Transverse colon (tissue), 4 donors: ENCODE measurements at regions not wholly inside any gene's neighbourhood (a gene's known extent, or its start where the extent isn't known, plus 50 kb on each side); places are given as distances from the start of the nearest gene placed in this dataset.

Source experiments
- CTCF ChIP-seq, 5 experiments: fragments of 200-600 bp in 3 of 5; fragments of 450-650 bp in 2 of 5; sonication (generic) in 3 of 5; IDR thresholded peaks; 1 replicate in 2 of 5; 2 replicates in 3 of 5; pipeline ENCODE4 v1.5.1; 2016 to 2017; ENCODE audit warnings: antibody characterized with exemption in 5 of 5, inconsistent platforms in 3 of 5, mild to moderate bottlenecking in 2 of 5, moderate library complexity in 1 of 5
- POLR2A ChIP-seq: fragments of 450-650 bp; IDR thresholded peaks from one replicate; pipeline ENCODE4 v1.6.1; 2016; ENCODE audit warnings: antibody characterized with exemption, mild to moderate bottlenecking, moderate library complexity
- POLR2AphosphoS5 ChIP-seq, 3 donors: sonication (generic); formaldehyde crosslinking; IDR thresholded peaks; one replicate each; pipeline ENCODE4 v1.6.1; 2016; ENCODE audit warnings: antibody characterized with exemption in 3 of 3

GRCh38 chr12:3924761-3925160 lies 51.6 kb upstream of the PARP11 start:
- TF ChIP-seq CTCF (IDR thresholded peaks at IDR 0.05), result no peak
- no peak for TF ChIP-seq POLR2AphosphoS5 (IDR thresholded peaks at IDR 0.05)
- TF ChIP-seq POLR2A, result no peak
